HepG2 (cell line): ENCODE measurements at regions not wholly inside any gene's neighbourhood (a gene's known extent, or its start where the extent isn't known, plus 50 kb on each side); places are given as distances from the start of the nearest gene placed in this dataset.

Source experiments
- BCL6 ChIP-seq: IDR thresholded peaks from 2 replicates; pipeline ENCODE4 v1.6.1; 2016; ENCODE audit warnings: missing genetic modification reagents, missing compliant biosample characterization
- CTCF ChIP-seq: sonication (generic); formaldehyde crosslinking; IDR thresholded peaks from 2 replicates; pipeline ENCODE4 v1.5.0; 2020; ENCODE audit warnings: mild to moderate bottlenecking, missing genetic modification reagents, moderate library complexity
- RBM39 ChIP-seq: fragments of 200-400 bp; formaldehyde crosslinking; IDR thresholded peaks from one replicate; pipeline ENCODE4 v1.6.1; 2018; ENCODE audit warnings: antibody characterized with exemption, mild to moderate bottlenecking, low read depth, low read length; ENCODE audit not compliant: poor library complexity, severe bottlenecking
- RFX5 ChIP-seq: IDR thresholded peaks from 2 replicates; pipeline ENCODE4 v1.6.1; 2011; ENCODE audit warnings: low read depth, low read length, improper control_type of control experiment
- ZNF18 ChIP-seq: sonication (generic); formaldehyde crosslinking; IDR thresholded peaks from 2 replicates; pipeline ENCODE4 v1.8.0; 2022; ENCODE audit warnings: mild to moderate bottlenecking, missing genetic modification reagents; ENCODE audit not compliant: insufficient replicate concordance
- ZNF260 ChIP-seq: sonication (generic); formaldehyde crosslinking; IDR thresholded peaks from 2 replicates; pipeline ENCODE4 v1.4.0; 2020; ENCODE audit warnings: missing genetic modification reagents, low read depth, mild to moderate bottlenecking, borderline replicate concordance
- ZNF34 ChIP-seq: sonication (generic); formaldehyde crosslinking; IDR thresholded peaks from 2 replicates; pipeline ENCODE4 v1.4.0; 2020; ENCODE audit warnings: mild to moderate bottlenecking, missing genetic modification reagents, borderline replicate concordance

- no peak for TF ChIP-seq ZNF260 (CRISPR knock-in tag)
- TF ChIP-seq ZNF34 (CRISPR knock-in tag): no peak
- no peak for TF ChIP-seq RBM39
- TF ChIP-seq BCL6: no peak
- no peak for TF ChIP-seq RFX5
- TF ChIP-seq ZNF18 (CRISPR knock-in tag): no peak
- TF ChIP-seq CTCF: no peak
Observed at GRCh38 chr9:1155602-1156001, 105.4 kb downstream of the DMRT2 start.
